ENCODE measurements at regions not wholly inside any gene's neighbourhood (a gene's known extent, or its start where the extent isn't known, plus 50 kb on each side); places are given as distances from the start of the nearest gene placed in this dataset.
A peak's percentile ranks its signal among the peaks of the same experiment; 100 is the strongest.

DNA sequence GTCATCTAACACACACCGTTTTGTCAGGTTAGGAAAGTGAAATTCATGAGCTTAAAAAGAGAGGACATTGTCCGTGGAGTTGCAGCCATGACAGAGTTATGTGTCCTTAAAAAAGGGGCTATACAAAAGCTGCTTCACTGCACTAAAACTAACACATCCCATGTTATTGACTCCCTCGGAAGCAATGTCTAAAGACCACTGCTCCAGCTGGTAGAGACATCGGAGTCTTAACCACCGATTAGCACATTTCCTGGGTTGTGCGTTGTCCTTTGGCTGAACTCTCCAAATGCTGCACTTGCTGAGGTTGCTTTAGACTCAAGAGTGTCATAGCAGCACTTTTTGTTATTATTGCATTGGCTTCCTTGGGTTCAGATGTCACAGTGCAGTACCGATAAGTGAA lies 128.3 kb upstream of the C9orf72 start:
- no peaks in the 10 kb centered on the region for H3K4me1 ChIP-seq (ENCODE audit: insufficient read depth)
- WGBS, 3 donors = 5 to 20% (median 13%) methylated on average over 7 of the region's 7 CpGs
- intact Hi-C loops (cut with DNase I) = no loop called here
- peak in 3 of 5 donors; percentile 8 to 21 (median 18) for DNase-seq
- H3K9me3 ChIP-seq = no peaks in the 10 kb centered on the region
- H3K27me3 ChIP-seq = no peaks in the 10 kb centered on the region
- no peak overlapping the region for H3K27ac ChIP-seq
- H3K36me3 ChIP-seq = no peaks in the 10 kb centered on the region
- H3K4me3 ChIP-seq = no peak overlapping the region
- TF ChIP-seq EP300 (IDR thresholded peaks at IDR 0.05) (no peak), POLR2A (IDR thresholded peaks at IDR 0.05) (no peak)
- TF ChIP-seq, protein P1, sequence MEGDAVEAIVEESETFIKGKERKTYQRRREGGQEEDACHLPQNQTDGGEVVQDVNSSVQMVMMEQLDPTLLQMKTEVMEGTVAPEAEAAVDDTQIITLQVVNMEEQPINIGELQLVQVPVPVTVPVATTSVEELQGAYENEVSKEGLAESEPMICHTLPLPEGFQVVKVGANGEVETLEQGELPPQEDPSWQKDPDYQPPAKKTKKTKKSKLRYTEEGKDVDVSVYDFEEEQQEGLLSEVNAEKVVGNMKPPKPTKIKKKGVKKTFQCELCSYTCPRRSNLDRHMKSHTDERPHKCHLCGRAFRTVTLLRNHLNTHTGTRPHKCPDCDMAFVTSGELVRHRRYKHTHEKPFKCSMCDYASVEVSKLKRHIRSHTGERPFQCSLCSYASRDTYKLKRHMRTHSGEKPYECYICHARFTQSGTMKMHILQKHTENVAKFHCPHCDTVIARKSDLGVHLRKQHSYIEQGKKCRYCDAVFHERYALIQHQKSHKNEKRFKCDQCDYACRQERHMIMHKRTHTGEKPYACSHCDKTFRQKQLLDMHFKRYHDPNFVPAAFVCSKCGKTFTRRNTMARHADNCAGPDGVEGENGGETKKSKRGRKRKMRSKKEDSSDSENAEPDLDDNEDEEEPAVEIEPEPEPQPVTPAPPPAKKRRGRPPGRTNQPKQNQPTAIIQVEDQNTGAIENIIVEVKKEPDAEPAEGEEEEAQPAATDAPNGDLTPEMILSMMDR (IDR thresholded peaks at IDR 0.05) = no peak

DNA sequence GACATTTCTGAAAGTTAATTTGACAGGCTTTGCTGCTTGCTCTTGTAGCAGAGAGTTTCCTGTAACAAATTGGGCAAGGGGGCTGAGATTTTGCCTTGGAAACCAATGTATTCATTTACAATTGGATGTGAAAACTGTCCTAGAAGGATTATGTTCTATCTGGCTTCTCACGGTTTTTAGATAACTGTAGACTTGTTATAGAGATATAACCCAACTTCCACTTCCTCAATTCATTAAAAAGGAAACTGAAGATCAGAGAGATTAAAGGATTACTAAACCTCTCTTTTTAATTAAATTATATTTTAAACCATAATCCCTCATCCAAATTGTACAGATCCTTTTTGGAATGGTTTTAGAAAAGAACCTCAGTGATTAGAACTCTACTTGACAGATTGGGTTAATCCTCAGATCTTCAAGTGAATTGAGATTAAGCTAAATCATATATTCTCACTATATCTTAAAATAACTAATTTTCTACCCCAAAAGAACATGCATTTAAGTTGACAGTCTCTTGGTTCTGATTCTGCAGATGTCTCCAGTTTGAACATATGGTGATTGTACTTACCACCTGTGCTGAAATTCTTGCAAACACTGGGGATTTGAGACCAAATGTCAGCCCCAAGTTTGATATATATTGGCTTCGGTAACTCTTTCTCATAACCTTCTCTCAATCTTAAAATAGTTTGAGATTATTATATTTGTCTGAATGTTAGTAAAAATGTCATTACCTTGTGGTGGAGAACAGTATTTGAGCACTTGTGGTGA lies 130.1 kb upstream of the C9orf72 start:
- no peak for TF ChIP-seq EP300 (IDR thresholded peaks at IDR 0.05)
- TF ChIP-seq, protein P1 (IDR thresholded peaks at IDR 0.05) = no peak
- no peak for TF ChIP-seq POLR2A (IDR thresholded peaks at IDR 0.05)
- no peaks in the 10 kb centered on the region for H3K9me3 ChIP-seq
- WGBS, 3 donors = 56 to 62% (median 57%) methylated on average over 2 of the region's 2 CpGs
- no peak for DNase-seq
- H3K27me3 ChIP-seq = no peaks in the 10 kb centered on the region
- H3K27ac ChIP-seq = no peak overlapping the region
- H3K4me1 ChIP-seq (ENCODE audit: insufficient read depth) = no peaks in the 10 kb centered on the region
- intact Hi-C loops (cut with DNase I) = no loop called here
- H3K4me3 ChIP-seq = no peak overlapping the region
- H3K36me3 ChIP-seq = no peaks in the 10 kb centered on the region

DNA sequence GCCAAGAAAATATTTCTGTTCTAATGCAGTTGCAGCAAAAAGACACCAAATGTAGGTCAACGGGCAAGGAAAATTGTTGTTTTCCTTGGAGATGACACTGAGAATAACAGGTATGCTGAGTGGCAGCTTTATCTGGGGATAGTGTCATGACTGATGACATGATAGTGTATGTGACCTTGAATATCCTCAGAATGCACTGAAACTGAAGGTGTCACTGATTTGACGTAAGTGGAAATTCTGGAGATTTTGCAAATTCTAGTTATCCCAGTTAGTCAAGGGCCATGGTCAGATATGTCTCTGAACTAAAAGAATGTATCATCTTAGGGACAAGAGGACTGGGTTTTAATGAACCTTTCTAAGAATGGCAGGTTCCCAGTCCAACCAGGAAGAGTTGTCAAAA lies 138.0 kb upstream of the C9orf72 start:
- WGBS, 3 donors = 83 to 91% (median 86%) methylated on average over 2 of the region's 2 CpGs
- intact Hi-C loops (cut with DNase I) = no loop called here
- H3K27ac ChIP-seq = no peak overlapping the region
- no peak for TF ChIP-seq EP300 (IDR thresholded peaks at IDR 0.05)
- TF ChIP-seq, protein P1 (IDR thresholded peaks at IDR 0.05) = no peak
- no peak overlapping the region for H3K4me3 ChIP-seq
- H3K9me3 ChIP-seq = no peaks in the 10 kb centered on the region
- no peaks in the 10 kb centered on the region for H3K27me3 ChIP-seq
- H3K36me3 ChIP-seq = no peaks in the 10 kb centered on the region
- DNase-seq = no peak
- no peaks in the 10 kb centered on the region for H3K4me1 ChIP-seq (ENCODE audit: insufficient read depth)

DNA sequence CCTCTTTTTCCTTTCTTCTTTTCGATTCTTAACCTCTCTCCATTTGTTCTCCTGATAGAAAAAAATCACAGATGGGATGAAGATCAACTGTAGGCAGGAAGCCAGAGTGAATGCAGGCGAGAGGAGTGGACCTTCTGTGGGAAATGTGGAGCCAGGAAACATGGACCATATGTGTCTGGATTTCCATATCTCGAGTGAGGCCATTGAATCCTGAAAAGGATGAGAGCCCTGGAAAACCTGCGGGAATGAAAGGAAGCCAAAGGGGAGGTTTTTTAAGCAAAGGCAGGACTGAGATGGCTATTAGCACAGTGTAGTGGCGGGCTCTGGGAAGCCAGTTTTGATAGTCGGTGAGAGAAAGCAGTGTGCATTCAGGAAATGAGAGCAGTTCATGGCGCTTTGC lies 139.5 kb upstream of the C9orf72 start:
- no peaks in the 10 kb centered on the region for H3K27me3 ChIP-seq
- no peak for DNase-seq
- intact Hi-C loops (cut with DNase I) = no loop called here
- no peak overlapping the region for H3K4me3 ChIP-seq
- H3K27ac ChIP-seq = no peak overlapping the region
- 66 to 70% (median 68%) methylated on average over 7 of the region's 7 CpGs for WGBS, 3 donors
- no peaks in the 10 kb centered on the region for H3K4me1 ChIP-seq (ENCODE audit: insufficient read depth)
- H3K36me3 ChIP-seq = no peaks in the 10 kb centered on the region
- TF ChIP-seq EP300 (IDR thresholded peaks at IDR 0.05) = no peak
- TF ChIP-seq POLR2A (IDR thresholded peaks at IDR 0.05) = no peak
- TF ChIP-seq, protein P1 (IDR thresholded peaks at IDR 0.05) = no peak
- no peaks in the 10 kb centered on the region for H3K9me3 ChIP-seq

All from ovary (tissue), 7 donors.